ENCODE measurements at regions not wholly inside any gene's neighbourhood (a gene's known extent, or its start where the extent isn't known, plus 50 kb on each side); places are given as distances from the start of the nearest gene placed in this dataset.

GRCh38 chr11:104588970-104589369, 309.3 kb downstream of the CASP12 start:
- no peak for DNase-seq

- no peak for DNase-seq
These were observed 309.8 kb downstream of the CASP12 start for GRCh38 chr11:104588446-104588845.

DNA sequence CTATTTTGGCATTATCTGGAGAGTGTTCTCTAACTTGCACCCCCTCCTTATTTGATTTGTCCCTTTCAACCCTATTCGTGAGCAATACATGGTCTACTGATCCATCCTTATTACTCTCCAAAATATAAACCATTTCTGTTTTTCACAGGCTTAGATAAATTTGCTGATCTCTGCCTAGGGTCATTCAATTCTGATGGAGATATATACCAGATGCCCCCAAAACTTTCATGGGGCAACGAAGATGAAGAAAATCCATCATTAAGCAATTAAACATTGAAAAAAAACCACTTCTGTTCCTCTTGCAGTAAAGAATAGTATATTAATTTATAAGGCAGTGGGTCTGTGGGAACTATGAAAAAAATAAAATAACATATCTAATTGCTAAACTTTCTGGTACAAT, 313.4 kb downstream of the CASP12 start:
- no peak for DNase-seq

DNA sequence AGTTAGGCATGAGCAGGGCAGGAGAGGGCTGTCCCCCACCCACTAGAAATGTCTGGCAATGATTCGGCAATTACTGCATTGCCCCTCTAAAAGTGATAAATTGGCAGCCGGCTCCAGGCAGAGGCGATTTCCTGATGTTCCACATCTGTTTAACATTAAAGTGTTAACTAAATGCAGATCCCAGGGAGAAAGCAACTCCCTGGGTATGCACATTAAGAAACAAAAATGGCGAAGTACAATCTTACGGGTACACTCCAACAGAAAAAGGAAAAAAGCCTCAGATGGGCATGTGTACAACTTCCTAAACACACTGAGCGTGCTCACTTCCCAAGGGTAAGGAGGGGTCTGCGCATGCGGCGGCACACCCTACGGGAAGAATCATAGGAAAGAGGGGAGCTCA, 314.4 kb downstream of the CASP12 start:
- no peak for DNase-seq

DNA sequence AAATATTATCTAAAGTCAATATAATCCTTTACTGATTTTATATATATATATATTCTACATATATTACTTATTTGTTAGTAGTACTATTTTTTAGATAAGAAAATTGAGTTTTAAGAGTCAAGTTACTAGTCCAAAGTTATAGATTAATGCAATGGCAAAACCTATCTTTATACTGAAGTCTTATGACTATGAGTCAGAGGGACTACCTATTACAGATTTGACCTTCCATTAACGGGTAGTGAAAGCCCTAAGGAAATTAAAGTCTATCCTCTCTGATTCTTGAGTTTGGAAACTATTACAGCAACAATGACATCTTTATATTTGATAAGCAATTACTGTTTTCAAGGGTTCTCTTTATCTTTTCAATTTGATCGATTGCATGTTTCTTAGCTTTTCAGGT, 315.8 kb downstream of the CASP12 start:
- DNase-seq: no peak

DNA sequence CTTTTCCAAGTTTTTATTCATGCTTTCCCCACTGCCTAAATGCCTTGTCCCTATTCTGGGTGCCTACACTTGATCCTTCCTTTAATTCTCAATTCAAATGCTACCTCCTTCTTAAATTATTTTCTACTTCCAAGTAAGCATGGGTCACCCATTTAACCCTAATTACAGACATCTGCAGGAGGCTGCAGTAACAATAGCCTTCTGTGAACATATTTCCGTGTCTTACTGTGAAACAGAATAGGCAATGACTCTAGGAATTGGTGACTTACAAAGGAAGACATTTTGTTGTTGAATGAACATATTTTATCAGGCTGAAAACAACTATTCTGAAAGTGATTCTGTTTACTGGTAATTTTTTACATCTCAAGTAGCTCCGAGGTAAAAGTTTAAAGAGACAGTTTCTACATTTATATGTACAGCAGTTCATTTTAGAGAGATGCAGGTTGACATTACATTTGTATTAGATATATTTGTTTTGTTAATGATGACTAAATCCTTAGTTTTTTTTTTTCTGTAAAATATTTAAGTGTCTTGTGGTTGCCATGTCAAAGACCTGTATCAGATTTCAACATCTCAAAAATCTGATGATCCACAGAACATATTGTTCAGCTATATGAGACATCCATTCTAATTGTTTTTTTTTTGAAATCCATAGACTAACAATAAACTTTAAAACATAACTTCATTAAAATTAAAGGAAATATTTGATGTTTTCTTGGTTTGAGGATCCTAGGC, 316.8 kb downstream of the CASP12 start:
- no peak for DNase-seq

- no peak for DNase-seq
These were observed 324.7 kb downstream of the CASP12 start for GRCh38 chr11:104573441-104573990.

GRCh38 chr11:104572279-104572678, 326.0 kb downstream of the CASP12 start:
- DNase-seq: no peak

GRCh38 chr11:104570078-104570701, 328.1 kb downstream of the CASP12 start:
- DNase-seq: no peak

GRCh38 chr11:104565583-104565961, 332.7 kb downstream of the CASP12 start:
- no peak for DNase-seq

DNA sequence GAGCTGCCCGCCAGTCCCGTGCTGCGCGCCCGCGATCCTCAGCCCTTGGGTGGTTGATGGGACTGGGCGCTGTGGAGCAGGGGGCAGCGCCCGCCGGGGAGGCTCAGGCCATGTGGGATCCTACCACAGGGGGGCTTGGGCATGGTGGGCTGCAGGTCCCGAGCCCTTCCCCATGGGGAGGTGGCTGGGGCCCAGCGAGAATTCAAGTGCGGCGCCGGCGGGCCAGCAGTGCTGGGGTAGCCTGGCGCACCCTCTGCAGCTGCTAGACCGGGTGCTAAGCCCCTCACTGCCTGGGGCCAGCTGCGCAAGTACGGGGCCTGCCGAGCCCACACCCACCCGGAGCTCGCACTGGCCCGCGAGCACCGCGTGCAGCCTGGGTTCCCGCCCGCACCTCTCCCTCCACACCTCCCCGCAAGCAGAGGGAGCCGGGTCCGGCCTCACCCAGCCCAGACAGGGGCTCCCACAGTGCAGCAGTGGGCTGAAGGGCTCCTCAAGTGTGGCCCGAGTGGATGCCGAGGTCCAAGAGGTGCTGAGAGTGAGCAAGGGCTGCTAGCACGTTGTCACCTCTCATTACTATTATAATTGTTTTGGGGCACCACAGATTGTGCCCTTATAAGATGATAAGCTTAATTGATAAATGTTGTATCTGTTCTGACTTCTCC, 333.2 kb downstream of the CASP12 start:
- DNase-seq: no peak

GRCh38 chr11:104556606-104557301, 341.5 kb downstream of the CASP12 start:
- no peak for DNase-seq

DNA sequence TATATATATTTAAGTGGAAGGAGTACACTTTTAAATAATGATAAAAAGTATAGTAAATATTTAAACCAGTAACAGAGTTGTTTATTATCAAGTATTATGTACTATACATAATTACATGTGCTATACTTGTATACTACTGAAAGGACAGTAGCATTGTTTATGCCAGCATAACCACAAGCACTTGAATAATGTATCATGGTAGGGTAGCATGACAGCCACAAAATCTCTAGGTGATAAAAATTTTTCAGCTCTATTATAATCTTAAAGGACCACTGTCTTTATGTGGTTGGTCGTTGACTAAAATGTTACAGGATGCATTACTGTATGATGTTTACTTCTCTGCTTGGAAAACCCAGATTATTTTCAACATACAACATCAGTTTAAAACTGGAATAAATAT, 349.2 kb downstream of the CASP12 start:
- no peak for DNase-seq

DNA sequence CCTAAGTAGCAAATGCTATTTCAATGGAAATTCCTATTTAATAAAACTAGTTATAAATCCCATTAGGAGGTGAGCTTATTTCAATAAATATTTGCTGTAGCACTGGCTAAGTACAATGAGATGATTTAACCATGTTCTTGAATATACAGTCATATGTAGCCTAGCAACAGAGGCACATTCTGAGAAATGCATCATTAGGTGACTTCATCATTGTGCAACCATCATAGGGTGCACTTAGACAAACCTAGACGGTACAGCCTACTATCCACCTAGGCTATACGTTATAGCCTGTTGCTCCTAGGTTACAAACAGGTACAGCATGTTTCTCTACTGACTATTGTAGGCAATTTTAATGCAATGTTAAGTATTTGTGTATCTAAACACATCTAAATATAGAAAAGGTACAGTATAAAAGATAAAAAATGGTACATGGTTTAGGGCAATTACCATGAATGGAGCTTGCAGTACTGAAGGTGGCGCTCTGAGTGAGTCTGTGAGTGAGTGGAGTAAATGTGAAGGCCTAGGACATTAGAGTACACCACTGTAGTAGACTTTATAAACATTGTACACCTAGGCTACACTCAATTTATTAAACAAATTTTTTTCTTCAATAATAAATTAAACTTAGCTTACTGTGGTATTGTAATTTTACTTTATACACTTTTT, 350.1 kb downstream of the CASP12 start:
- DNase-seq: no peak

- DNase-seq: no peak
These were observed 351.8 kb downstream of the CASP12 start for GRCh38 chr11:104546501-104546900.

GRCh38 chr11:104541701-104542100, 356.6 kb downstream of the CASP12 start:
- no peak for DNase-seq

DNA sequence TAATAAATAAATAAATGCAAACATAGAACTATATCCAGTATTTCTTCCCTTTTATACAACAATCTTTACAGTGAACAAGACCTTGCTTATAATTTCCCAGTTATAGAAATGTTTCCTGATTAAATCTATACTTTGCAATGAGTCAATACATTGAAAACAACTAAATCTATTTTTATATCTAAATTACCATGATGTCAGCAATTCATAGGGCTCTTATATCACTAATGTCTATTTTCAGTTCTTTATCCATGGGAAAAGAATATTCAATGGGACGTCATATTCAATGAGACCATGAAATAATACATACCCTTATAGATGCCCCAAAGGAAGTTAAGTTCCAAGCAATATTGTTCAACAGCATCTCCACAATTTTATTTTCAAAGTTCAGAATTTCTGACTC, 359.9 kb downstream of the CASP12 start:
- DNase-seq: no peak

- no peak for DNase-seq
These were observed 364.0 kb downstream of the CASP12 start for GRCh38 chr11:104534278-104534677.

DNA sequence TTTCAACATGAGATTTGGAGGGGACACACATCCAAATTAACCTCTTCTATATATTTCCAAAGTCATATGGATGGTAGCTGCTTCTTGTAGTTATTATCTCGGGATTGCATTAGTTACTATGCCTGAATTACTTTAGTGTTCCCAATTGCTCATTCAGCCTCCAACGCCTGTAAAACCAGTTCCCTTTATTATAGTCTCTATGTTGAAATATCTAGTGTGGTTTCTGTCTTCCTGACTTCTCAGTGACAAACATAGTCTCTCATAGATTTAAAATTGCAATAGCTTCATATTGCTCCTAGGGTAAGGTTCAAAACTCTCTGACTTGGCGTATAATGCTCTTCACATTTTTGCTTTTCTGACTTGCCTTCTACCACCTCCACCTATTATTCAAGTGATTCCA, 366.4 kb downstream of the CASP12 start:
- no peak for DNase-seq

GRCh38 chr11:104531075-104531474, 367.1 kb upstream of the PDGFD start:
- DNase-seq: no peak

GRCh38 chr11:104529906-104530305, 366.0 kb upstream of the PDGFD start:
- DNase-seq: no peak

GRCh38 chr11:104529213-104529612, 365.3 kb upstream of the PDGFD start:
- DNase-seq: peak; percentile 62

Measured in tongue (tissue), 1 donor.